Suprapubic skin (tissue), 4 donors: ENCODE measurements at regions not wholly inside any gene's neighbourhood (a gene's known extent, or its start where the extent isn't known, plus 50 kb on each side); places are given as distances from the start of the nearest gene placed in this dataset.

ENCODE experiments used
- CTCF ChIP-seq, 2 donors: fragments of 200-600 bp in 1 of 2; fragments of 450-650 bp in 1 of 2; sonication (generic) in 1 of 2; IDR thresholded peaks; one replicate each; pipeline ENCODE4 v1.5.1; 2016 to 2019; ENCODE audit warnings: antibody characterized with exemption in 2 of 2, mild to moderate bottlenecking in 1 of 2, moderate library complexity in 1 of 2
- EP300 ChIP-seq: sonication (generic); formaldehyde crosslinking; IDR thresholded peaks from one replicate; pipeline ENCODE4 v1.6.1; 2017; ENCODE audit warnings: antibody characterized with exemption
- POLR2A ChIP-seq, 2 donors: fragments of 450-650 bp; IDR thresholded peaks; one replicate each; pipeline ENCODE4 v1.6.1; 2017; ENCODE audit warnings: antibody characterized with exemption in 2 of 2, mild to moderate bottlenecking in 2 of 2, moderate library complexity in 2 of 2
- POLR2AphosphoS5 ChIP-seq, 3 donors: sonication (generic); formaldehyde crosslinking; IDR thresholded peaks; one replicate each; pipeline ENCODE4 v1.6.1; 2017; ENCODE audit warnings: antibody characterized with exemption in 3 of 3

GRCh38 chr18:42245137-42245536 lies 290.1 kb downstream of the PIK3C3 start:
- TF ChIP-seq CTCF (IDR thresholded peaks at IDR 0.05) = no peak
- no peak for TF ChIP-seq EP300
- TF ChIP-seq POLR2A (IDR thresholded peaks at IDR 0.05) = no peak
- TF ChIP-seq POLR2AphosphoS5 (IDR thresholded peaks at IDR 0.05) = no peak
